HFFc6 (cell line): ENCODE measurements at regions not wholly inside any gene's neighbourhood (a gene's known extent, or its start where the extent isn't known, plus 50 kb on each side); places are given as distances from the start of the nearest gene placed in this dataset.

Source experiments
- DNase-seq: peaks from one replicate; pipeline ENCODE4 v3.0.0-alpha.2; 2018
- H3K27ac Mint-ChIP-seq: 2 replicates; pipeline ENCODE4 v1.8.0; 2020; ENCODE audit warnings: mild to moderate bottlenecking, mixed read lengths
- H3K27me3 Mint-ChIP-seq: 2 replicates; pipeline ENCODE4 v1.8.0; 2021; ENCODE audit warnings: mild to moderate bottlenecking, moderate library complexity, mixed read lengths; ENCODE audit not compliant: insufficient read depth
- H3K36me3 Mint-ChIP-seq: 2 replicates; pipeline ENCODE4 v1.8.0; 2021; ENCODE audit warnings: low read depth, mixed read lengths
- H3K4me1 Mint-ChIP-seq: 2 replicates; pipeline ENCODE4 v1.8.0; 2020; ENCODE audit warnings: low read depth, mixed read lengths
- H3K4me3 Mint-ChIP-seq: 2 replicates; pipeline ENCODE4 v1.8.0; 2020; ENCODE audit warnings: mild to moderate bottlenecking, moderate library complexity, mixed read lengths
- H3K9me3 Mint-ChIP-seq: 2 replicates; pipeline ENCODE4 v1.8.0; 2020; ENCODE audit warnings: mild to moderate bottlenecking, mixed read lengths
- CTCF ChIP-seq: fragments of 200-600 bp; sonication (generic); IDR thresholded peaks from 2 replicates; pipeline ENCODE4 v1.5.0; 2021; ENCODE audit warnings: antibody characterized with exemption, mild to moderate bottlenecking

GRCh38 chr2:199100326-199101110 is 357.2 kb downstream of the SATB2 start:
- no peaks in the 10 kb centered on the region for H3K36me3 Mint-ChIP-seq
- no peak for DNase-seq
- H3K27ac Mint-ChIP-seq, result peak overlapping the region; percentile 65; the same call in 1 of the 2 replicates
- no peaks in the 10 kb centered on the region for H3K27me3 Mint-ChIP-seq
- H3K4me3 Mint-ChIP-seq, result no peak overlapping the region
- no peak for TF ChIP-seq CTCF
- no peaks in the 10 kb centered on the region for H3K9me3 Mint-ChIP-seq
- peaks cover 6% of the 10 kb centered on the region; the same call in 1 of the 2 replicates for H3K4me1 Mint-ChIP-seq

- H3K27me3 Mint-ChIP-seq, result no peaks in the 10 kb centered on the region; the same call in 1 of the 2 replicates
- TF ChIP-seq CTCF, result no peak
- no peaks in the 10 kb centered on the region for H3K36me3 Mint-ChIP-seq
- H3K9me3 Mint-ChIP-seq, result peaks cover 4% of the 10 kb centered on the region; the same call in 1 of the 2 replicates
- no peak for DNase-seq
- no peak overlapping the region for H3K4me3 Mint-ChIP-seq
- H3K4me1 Mint-ChIP-seq, result no peaks in the 10 kb centered on the region
- no peak overlapping the region for H3K27ac Mint-ChIP-seq
Measured at GRCh38 chr2:199092419-199092818, 365.3 kb downstream of the SATB2 start.

- Mint-ChIP-seq H3K4me1 (no peaks in the 10 kb centered on the region), H3K27me3 (no peaks in the 10 kb centered on the region), H3K9me3 (peaks cover 3% of the 10 kb centered on the region), H3K4me3 (no peak overlapping the region), H3K27ac (no peak overlapping the region), H3K36me3 (no peaks in the 10 kb centered on the region)
- TF ChIP-seq CTCF, result no peak
- no peak for DNase-seq
Measured at GRCh38 chr2:199085261-199085660, 372.5 kb downstream of the SATB2 start.

- no peak overlapping the region for H3K4me3 Mint-ChIP-seq
- TF ChIP-seq CTCF, result no peak
- H3K36me3 Mint-ChIP-seq, result no peaks in the 10 kb centered on the region; the same call in 1 of the 2 replicates
Measured at GRCh38 chr2:199070322-199070949, 387.3 kb downstream of the SATB2 start.

GRCh38 chr2:199064201-199064600 is 393.5 kb downstream of the SATB2 start:
- Mint-ChIP-seq H3K9me3 (peaks cover 8% of the 10 kb centered on the region), H3K27ac (no peak overlapping the region), H3K4me3 (no peak overlapping the region), H3K36me3 (no peaks in the 10 kb centered on the region), H3K27me3 (no peaks in the 10 kb centered on the region), H3K4me1 (no peaks in the 10 kb centered on the region)
- no peak for DNase-seq
- TF ChIP-seq CTCF, result no peak

More at GRCh38 chr2:199070322-199070949, 387.3 kb downstream of the SATB2 start:
- DNase-seq, result no peak
- Mint-ChIP-seq H3K27ac (no peak overlapping the region), H3K9me3 (peaks cover 4% of the 10 kb centered on the region), H3K4me1 (no peaks in the 10 kb centered on the region), H3K27me3 (peaks cover 2% of the 10 kb centered on the region; the same call in 1 of the 2 replicates)
